ENCODE measurements at regions not wholly inside any gene's neighbourhood (a gene's known extent, or its start where the extent isn't known, plus 50 kb on each side); places are given as distances from the start of the nearest gene placed in this dataset.
"Not testable (repeated sequence)": the region's sequence is repeated elsewhere in the genome, so short reads cannot be mapped to it uniquely, and the experiment has no call there.

DNA sequence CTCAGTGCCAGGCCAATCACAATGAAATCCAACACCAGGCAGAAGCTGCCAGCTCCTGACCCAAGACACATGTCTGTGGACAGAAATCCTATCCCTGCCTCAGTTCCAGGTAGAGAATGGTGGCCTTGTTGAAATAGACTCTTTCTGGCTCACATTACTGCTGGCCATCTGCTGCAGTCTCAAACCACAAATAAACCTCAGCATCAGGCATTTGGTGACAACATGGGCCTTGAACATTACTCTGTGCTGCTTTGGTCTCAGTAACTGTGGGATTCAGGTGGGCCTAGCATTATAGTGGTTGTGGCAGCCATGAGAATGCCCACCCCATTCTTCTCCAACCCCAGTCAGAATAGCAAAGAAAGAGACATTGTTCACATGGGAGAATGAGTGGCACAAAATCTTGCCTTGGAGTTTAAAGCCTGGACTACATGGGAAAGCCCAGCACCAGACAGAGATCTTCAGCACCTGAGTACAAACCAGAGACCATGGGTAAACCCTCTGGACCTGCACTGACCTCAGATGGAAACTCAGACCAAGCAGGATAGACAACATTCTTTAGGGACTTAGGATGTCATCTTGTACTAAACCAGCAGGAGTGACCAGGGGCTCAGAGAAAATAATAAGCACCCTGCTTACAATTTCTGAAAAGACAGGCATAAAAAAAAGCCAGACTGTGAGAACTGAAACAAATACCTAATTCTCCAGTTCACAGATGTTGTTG lies 50.4 kb upstream of the TRAM1L1 start:
- no peak for DNase-seq

DNA sequence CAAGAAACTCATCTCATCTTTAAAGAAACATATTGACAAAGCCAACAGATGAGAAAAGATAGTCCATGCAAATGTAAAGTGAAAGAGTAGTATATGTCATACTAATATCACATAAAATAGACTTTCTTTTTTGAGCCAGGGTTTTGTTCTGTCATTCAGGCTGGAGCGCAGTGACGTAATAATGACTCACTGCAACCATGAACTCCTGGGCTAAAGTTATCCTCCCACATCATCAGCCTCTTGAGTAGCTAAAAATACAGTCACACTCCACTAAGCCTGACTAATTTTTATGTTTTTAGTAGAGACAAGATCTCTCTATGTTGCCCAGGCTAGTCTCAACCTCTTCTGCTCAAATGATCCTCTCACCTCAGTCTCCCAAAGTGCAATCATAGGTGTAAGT lies 51.8 kb upstream of the TRAM1L1 start:
- DNase-seq, result no peak

- not testable (repeated sequence) for DNase-seq
Observed at GRCh38 chr4:117138732-117139131, 53.4 kb upstream of the TRAM1L1 start.

GRCh38 chr4:117154251-117154650 lies 68.9 kb upstream of the TRAM1L1 start:
- DNase-seq, result no peak

- DNase-seq, result no peak
Observed at GRCh38 chr4:117156806-117157205, 71.4 kb upstream of the TRAM1L1 start.

DNA sequence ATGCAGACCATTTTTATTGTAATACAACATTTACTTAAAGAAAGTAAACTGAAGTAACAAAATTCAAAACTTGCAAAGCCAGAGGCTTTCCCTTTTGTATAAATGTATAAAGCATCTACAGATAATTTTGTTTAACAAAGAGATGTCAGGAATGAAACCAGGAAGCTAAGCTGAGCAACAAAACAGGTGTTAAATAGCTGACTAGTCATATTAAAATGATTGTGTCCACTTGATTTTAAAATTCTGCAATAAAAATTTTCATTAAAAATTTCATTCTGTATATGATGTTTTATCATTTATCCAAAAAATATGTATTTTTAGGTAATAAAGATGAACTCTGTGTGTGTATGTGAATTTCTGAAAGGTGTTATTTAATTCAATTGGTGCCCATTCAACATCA lies 72.0 kb upstream of the TRAM1L1 start:
- no peak for DNase-seq

DNA sequence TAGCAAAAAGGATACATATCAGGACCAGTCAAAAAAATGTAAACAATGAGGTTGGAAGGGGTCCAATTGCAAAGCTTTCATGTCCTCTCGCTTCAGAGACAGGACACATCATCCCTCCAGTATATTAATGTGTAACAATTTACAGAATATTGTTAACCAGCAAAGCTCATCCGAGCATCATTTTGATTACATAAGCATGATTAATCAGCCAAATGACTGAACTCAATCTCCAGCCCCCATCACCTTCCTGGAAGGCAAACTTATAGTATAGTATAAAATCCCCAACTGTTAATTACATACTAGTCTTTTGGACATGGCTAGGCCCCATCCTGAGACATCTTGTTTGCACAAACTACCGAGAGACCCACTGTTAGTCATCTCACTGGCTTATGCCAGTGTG lies 77.6 kb upstream of the TRAM1L1 start:
- DNase-seq, result no peak

DNA sequence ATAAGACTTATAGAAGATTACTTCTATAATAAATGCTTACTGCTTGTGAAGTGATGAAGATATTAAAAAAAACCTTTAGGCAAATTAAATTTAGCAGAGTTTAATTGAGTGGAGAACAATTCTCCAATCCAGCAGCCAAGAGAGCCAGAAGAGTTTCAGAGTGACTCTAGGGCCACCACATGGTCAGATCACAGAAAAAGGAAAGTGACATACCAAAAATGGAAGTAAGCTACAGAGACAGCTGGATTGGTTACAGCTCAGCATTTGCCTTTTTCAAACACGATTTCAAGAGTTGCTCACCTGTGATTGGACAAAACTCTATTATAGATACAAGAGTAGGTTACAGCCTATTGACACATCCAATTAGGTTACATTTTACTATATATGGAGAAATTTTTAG lies 79.0 kb upstream of the TRAM1L1 start:
- DNase-seq, result no peak

GRCh38 chr4:117175369-117175768 lies 90.0 kb upstream of the TRAM1L1 start:
- DNase-seq, result not testable (repeated sequence)

- no peak for DNase-seq
Observed at GRCh38 chr4:117203231-117203630, 117.9 kb upstream of the TRAM1L1 start.

DNA sequence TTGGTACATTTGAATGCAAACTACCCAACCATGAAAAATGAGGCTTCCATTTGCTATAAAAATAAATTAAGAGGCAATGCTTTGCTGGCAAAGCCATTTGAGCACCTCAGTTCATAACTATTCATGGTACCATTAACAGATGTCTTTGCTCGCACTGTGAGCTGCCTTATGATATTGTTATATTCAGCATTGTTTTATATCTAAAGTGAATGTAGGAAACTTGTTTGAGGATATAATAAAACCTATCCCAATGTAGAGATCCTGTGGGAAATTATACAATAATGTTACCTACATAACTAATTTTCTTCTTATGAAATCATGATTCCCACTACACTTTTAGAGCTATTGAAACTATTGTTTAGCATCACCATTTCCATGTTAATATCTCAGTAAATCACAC lies 125.2 kb upstream of the TRAM1L1 start:
- no peak for DNase-seq

- no peak for DNase-seq
Observed at GRCh38 chr4:117224256-117224655, 138.9 kb upstream of the TRAM1L1 start.

DNA sequence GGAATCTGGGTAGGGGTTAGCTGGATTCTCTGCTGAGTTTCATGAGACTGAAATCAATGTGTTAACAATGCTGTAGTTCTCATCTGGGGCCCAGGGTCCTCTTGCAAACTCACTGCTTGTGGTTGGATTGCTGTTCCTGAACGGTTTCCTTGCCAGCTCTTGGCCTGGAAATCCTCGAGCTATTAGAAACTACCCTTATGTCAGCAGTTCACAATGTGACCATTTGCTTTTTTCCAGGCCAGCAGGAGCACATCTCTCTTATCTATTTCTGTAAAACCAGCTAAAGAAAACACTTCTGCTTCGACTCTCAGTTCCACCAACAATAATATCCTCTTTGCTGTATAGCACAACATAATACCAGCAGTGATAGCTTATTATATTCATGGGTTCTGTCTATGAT lies 140.1 kb upstream of the TRAM1L1 start:
- no peak for DNase-seq

GRCh38 chr4:117227925-117228324 lies 142.5 kb upstream of the TRAM1L1 start:
- DNase-seq, result no peak

DNA sequence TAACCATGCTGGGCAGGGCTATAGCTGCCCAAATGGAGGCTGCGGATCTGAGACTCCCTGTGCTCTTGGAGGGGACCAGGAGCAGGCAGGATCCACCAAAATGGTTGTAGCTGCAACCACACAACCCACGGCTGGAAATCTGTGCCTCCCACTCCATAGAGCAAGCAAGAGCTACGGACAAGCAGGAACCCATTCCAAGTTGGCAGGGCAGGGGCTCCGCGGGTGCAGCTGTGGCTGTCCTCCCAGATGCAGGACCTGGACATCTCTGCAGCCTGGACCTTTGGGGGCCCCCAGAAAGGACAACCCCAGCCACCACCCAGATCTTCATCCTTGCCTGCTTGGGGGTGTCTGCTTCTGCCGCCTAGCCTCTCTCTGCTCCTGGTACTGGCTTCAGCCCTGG lies 154.1 kb upstream of the TRAM1L1 start:
- DNase-seq, result no peak

DNA sequence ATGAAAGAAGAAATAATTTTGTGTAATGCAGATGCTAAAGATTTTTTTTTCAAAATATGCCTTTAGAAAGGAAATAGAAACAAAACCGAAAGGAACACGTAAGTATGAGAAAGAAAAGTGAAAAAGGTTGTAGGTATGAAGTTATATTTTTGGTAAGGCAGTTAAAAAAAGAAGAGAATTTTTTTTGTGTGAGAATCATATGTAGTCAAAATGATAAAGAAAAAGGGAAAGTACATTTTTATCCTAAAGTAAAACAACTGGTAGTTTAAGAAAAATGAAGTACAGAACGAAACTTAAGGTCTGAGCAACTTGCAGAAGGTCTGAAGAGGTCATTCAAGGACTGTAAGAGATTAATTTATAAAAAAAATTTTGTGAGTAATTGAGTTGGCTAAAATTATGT lies 164.0 kb upstream of the TRAM1L1 start:
- DNase-seq, result no peak

- no peak for DNase-seq
Observed at GRCh38 chr4:117264072-117264471, 178.7 kb upstream of the TRAM1L1 start.

GRCh38 chr4:117267317-117267716 lies 181.9 kb upstream of the TRAM1L1 start:
- DNase-seq, result no peak

DNA sequence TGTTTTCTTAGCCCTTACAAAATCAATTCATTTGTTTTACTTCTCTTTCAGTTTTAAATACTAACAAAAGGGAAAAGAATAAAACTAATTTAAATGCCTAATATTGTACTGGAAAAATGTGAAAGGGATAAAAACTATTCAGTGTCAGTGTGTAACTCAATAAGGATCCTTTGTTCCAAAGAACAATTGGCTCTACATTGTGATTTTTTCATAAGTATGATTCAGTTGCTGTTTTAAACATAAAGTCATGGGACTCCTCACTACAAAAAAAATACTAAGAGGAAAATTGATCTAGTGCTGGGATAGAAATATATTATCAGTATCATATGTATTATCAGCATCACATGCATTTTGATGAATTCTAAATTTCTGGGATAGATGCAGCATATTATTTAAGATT lies 199.4 kb upstream of the TRAM1L1 start:
- no peak for DNase-seq

DNA sequence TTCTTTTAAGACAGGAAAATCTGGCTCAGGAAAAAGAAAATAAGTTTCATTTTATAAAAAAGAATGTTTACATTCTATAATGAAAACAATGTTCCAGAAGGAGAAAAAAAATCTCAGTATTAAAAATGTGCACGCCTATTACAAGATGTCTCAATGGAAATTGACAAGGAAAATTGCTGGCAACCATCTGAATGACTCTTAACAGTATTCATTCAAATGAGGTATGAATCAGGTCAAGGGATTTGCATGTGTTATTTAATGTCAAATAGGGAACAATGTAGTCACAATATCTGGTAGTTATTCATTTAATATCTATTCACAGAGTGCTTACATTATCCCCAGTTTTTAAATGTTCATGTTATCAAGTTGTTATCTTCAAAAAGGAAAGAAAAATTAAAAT lies 208.4 kb upstream of the TRAM1L1 start:
- DNase-seq, result no peak

DNA sequence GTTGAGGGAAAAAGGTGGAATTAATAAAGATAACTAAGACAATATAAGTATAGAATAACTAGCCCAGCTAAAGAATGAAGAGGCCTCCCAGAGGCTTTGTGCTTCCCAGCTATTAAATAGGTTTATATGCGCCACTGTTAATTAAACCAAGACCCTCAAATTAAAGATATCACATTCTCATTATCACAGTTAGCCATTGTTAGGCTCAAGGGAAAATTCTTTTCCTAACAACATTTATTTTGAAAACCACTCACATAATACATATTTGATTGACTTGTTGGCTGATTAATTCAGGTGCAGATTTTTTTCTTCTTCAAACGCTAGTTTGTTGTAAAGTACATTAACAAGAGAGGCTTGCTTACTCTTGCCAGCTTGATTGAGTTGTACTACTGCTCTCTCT lies 216.8 kb upstream of the TRAM1L1 start:
- no peak for DNase-seq

DNA sequence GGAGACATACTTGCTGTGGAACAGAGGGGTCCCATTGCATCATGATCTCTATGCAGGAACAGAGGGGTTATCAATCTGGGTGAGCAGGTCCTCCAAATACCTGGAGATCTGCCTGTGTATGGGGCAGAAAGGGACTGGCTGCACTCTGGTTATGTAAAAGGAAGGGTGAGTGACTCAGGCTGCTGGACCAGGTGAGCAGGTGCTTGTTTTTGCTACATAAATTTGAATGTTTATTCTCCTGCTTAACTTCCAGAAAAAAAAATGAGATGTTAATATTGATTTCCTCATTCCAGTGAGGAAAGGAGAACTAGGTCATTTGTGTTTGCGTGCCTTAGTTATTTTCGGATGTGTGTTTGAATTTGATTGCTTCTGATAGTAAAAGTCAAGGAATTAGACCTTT lies 225.8 kb upstream of the TRAM1L1 start:
- DNase-seq, result no peak

DNA sequence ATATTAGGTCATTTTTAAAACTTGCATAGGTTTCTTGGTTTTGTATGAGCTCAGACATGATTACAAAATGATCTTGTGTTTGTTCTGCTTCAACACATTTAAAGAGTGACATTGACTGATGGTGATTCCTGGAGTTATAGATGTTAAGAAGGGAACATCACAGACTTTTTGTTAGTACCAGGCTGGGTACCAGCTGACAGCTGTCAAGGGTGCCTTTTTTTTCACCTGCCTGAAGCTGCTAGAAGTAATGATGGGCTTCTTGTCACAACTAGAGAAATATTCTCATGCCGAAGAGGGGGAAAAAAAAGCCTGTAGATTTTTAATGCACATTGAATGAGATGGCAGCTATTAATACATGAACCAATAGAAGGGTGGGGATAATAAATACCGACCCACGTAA lies 226.6 kb upstream of the TRAM1L1 start:
- DNase-seq, result no peak

- DNase-seq, result no peak
Observed at GRCh38 chr4:117324851-117325491, 239.6 kb upstream of the TRAM1L1 start.

- no peak for DNase-seq
Observed at GRCh38 chr4:117326091-117326490, 240.7 kb upstream of the TRAM1L1 start.
